Epithelial cell of proximal tubule (primary cell): ENCODE measurements at regions not wholly inside any gene's neighbourhood (a gene's known extent, or its start where the extent isn't known, plus 50 kb on each side); places are given as distances from the start of the nearest gene placed in this dataset.

Experiments used
- DNase-seq: peaks from one replicate; pipeline ENCODE4 v3.0.0-alpha.2; 2011; ENCODE audit warnings: low read depth
- H3K4me3 ChIP-seq: 2 replicates; pipeline ENCODE4 v1.5.1; 2011; ENCODE audit warnings: low read depth, mild to moderate bottlenecking, low read length
- CTCF ChIP-seq: conservative IDR thresholded peaks from 2 replicates; pipeline ENCODE4 v1.5.1; 2012; ENCODE audit warnings: low read depth, mild to moderate bottlenecking, low read length

- TF ChIP-seq CTCF: no peak
- H3K4me3 ChIP-seq: no peak overlapping the region
- DNase-seq: no peak
Measured at GRCh38 chr2:187847245-187848208, 293.3 kb upstream of the TFPI start.

- TF ChIP-seq CTCF: no peak
- no peak for DNase-seq
- no peak overlapping the region for H3K4me3 ChIP-seq
Measured at GRCh38 chr2:187851955-187852561, 297.8 kb upstream of the TFPI start.

GRCh38 chr2:187853381-187853791 lies 299.2 kb upstream of the TFPI start:
- no peak for DNase-seq
- no peak overlapping the region for H3K4me3 ChIP-seq
- no peak for TF ChIP-seq CTCF

GRCh38 chr2:187854801-187855200 lies 300.6 kb upstream of the TFPI start:
- no peak for DNase-seq
- TF ChIP-seq CTCF: no peak
- H3K4me3 ChIP-seq: no peak overlapping the region

GRCh38 chr2:187855689-187856088 lies 301.5 kb upstream of the TFPI start:
- no peak for TF ChIP-seq CTCF
- no peak overlapping the region for H3K4me3 ChIP-seq
- DNase-seq: no peak

GRCh38 chr2:187857826-187858225 lies 303.6 kb upstream of the TFPI start:
- no peak overlapping the region for H3K4me3 ChIP-seq
- no peak for TF ChIP-seq CTCF

GRCh38 chr2:187862715-187863114 lies 308.5 kb upstream of the TFPI start:
- DNase-seq: no peak
- H3K4me3 ChIP-seq: no peak overlapping the region
- no peak for TF ChIP-seq CTCF

More at GRCh38 chr2:187857826-187858225, 303.6 kb upstream of the TFPI start:
- no peak for DNase-seq
